HL-60 (cell line): ENCODE measurements at regions not wholly inside any gene's neighbourhood (a gene's known extent, or its start where the extent isn't known, plus 50 kb on each side); places are given as distances from the start of the nearest gene placed in this dataset.

Experiments used
- GABPA ChIP-seq: IDR thresholded peaks from 2 replicates; pipeline ENCODE4 v1.6.1; 2012; ENCODE audit warnings: low read depth
- POLR2AphosphoS5 ChIP-seq: IDR thresholded peaks from 2 replicates; pipeline ENCODE4 v1.6.1; 2012; ENCODE audit warnings: low read depth
- SPI1 ChIP-seq: IDR thresholded peaks from 2 replicates; pipeline ENCODE4 v1.6.1; 2012; ENCODE audit warnings: low read depth, mild to moderate bottlenecking, borderline replicate concordance
- TF ChIP-seq, protein P1 (sequence below): IDR thresholded peaks from one replicate; pipeline ENCODE4 v1.5.1; 2011; ENCODE audit warnings: low read length, control low read depth, inconsistent platforms; ENCODE audit not compliant: insufficient read depth
- TF ChIP-seq, protein P2 (sequence below): IDR thresholded peaks from 2 replicates; pipeline ENCODE4 v1.6.1; 2012; ENCODE audit warnings: low read depth; ENCODE audit not compliant: insufficient replicate concordance

DNA sequence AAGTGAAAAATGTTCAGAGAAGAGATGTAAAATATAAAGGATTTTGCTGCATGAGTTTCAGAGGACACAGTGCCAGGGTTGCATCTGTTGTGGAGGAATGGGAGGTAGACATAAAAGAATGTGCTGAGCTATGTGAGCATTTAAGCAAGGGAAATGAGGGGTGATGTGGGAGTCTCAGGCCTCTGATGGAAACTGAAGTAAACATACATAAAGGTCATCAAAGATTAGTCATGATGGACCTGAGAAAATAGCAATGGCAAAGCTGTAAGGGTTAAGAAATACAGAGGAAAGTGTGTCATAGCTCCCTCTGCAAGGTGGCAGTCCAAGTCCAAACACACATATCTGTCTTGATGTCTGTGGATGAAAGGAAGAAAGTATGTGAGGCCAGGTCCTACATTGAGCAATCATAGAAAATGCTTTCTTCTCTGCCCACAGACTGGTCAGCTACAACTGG is 306.6 kb upstream of the ECI2 start:
- no peak for TF ChIP-seq POLR2AphosphoS5
- TF ChIP-seq, protein P1, sequence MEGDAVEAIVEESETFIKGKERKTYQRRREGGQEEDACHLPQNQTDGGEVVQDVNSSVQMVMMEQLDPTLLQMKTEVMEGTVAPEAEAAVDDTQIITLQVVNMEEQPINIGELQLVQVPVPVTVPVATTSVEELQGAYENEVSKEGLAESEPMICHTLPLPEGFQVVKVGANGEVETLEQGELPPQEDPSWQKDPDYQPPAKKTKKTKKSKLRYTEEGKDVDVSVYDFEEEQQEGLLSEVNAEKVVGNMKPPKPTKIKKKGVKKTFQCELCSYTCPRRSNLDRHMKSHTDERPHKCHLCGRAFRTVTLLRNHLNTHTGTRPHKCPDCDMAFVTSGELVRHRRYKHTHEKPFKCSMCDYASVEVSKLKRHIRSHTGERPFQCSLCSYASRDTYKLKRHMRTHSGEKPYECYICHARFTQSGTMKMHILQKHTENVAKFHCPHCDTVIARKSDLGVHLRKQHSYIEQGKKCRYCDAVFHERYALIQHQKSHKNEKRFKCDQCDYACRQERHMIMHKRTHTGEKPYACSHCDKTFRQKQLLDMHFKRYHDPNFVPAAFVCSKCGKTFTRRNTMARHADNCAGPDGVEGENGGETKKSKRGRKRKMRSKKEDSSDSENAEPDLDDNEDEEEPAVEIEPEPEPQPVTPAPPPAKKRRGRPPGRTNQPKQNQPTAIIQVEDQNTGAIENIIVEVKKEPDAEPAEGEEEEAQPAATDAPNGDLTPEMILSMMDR: no peak
- TF ChIP-seq, protein P2, sequence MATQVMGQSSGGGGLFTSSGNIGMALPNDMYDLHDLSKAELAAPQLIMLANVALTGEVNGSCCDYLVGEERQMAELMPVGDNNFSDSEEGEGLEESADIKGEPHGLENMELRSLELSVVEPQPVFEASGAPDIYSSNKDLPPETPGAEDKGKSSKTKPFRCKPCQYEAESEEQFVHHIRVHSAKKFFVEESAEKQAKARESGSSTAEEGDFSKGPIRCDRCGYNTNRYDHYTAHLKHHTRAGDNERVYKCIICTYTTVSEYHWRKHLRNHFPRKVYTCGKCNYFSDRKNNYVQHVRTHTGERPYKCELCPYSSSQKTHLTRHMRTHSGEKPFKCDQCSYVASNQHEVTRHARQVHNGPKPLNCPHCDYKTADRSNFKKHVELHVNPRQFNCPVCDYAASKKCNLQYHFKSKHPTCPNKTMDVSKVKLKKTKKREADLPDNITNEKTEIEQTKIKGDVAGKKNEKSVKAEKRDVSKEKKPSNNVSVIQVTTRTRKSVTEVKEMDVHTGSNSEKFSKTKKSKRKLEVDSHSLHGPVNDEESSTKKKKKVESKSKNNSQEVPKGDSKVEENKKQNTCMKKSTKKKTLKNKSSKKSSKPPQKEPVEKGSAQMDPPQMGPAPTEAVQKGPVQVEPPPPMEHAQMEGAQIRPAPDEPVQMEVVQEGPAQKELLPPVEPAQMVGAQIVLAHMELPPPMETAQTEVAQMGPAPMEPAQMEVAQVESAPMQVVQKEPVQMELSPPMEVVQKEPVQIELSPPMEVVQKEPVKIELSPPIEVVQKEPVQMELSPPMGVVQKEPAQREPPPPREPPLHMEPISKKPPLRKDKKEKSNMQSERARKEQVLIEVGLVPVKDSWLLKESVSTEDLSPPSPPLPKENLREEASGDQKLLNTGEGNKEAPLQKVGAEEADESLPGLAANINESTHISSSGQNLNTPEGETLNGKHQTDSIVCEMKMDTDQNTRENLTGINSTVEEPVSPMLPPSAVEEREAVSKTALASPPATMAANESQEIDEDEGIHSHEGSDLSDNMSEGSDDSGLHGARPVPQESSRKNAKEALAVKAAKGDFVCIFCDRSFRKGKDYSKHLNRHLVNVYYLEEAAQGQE: no peak
- TF ChIP-seq GABPA: no peak
- TF ChIP-seq SPI1: no peak
